ENCODE measurements at regions not wholly inside any gene's neighbourhood (a gene's known extent, or its start where the extent isn't known, plus 50 kb on each side); places are given as distances from the start of the nearest gene placed in this dataset.

- TF ChIP-seq EZH2 (IDR thresholded peaks at IDR 0.05; ENCODE audit: low read depth, unreplicated experiment) (no peak), CTCF (conservative IDR thresholded peaks at IDR 0.05; ENCODE audit: low read depth in 2 of 2) (no peak), POLR2AphosphoS5 (IDR thresholded peaks at IDR 0.05; ENCODE audit: low read depth) (no peak)
Measured at GRCh38 chr7:89495704-89496103, 658.6 kb upstream of the STEAP1 start.
